ENCODE measurements at regions not wholly inside any gene's neighbourhood (a gene's known extent, or its start where the extent isn't known, plus 50 kb on each side); places are given as distances from the start of the nearest gene placed in this dataset.

DNA sequence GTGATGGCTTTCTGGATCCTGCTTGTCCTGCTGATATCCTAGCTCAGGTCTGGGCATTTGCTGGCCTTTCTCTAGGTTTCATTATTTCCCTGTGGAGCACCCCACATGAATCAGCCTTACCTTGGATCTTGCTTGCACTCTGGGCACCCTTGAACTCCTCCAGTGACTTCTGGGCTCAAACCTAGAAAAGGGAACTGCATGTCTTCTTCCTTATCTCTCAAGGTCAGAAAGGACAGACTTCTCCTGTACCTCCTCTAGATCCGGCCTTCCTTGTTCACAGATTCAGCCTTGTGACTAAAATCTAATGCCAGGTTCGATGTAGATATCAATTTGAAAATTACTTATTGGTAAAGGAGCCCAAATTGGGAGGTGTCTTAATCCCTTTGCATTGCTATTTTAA is 267.9 kb downstream of the PARP8 start:
- no peak for DNase-seq
- no peaks in the 10 kb centered on the region for H3K27me3 ChIP-seq
- TF ChIP-seq, protein P1, sequence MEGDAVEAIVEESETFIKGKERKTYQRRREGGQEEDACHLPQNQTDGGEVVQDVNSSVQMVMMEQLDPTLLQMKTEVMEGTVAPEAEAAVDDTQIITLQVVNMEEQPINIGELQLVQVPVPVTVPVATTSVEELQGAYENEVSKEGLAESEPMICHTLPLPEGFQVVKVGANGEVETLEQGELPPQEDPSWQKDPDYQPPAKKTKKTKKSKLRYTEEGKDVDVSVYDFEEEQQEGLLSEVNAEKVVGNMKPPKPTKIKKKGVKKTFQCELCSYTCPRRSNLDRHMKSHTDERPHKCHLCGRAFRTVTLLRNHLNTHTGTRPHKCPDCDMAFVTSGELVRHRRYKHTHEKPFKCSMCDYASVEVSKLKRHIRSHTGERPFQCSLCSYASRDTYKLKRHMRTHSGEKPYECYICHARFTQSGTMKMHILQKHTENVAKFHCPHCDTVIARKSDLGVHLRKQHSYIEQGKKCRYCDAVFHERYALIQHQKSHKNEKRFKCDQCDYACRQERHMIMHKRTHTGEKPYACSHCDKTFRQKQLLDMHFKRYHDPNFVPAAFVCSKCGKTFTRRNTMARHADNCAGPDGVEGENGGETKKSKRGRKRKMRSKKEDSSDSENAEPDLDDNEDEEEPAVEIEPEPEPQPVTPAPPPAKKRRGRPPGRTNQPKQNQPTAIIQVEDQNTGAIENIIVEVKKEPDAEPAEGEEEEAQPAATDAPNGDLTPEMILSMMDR (IDR thresholded peaks at IDR 0.05): no peak
- no peak for TF ChIP-seq POLR2A (IDR thresholded peaks at IDR 0.05)
- H3K4me3 ChIP-seq: no peak overlapping the region
- H3K36me3 ChIP-seq: no peaks in the 10 kb centered on the region
- H3K9me3 ChIP-seq: no peaks in the 10 kb centered on the region
- H3K4me1 ChIP-seq: no peaks in the 10 kb centered on the region
- no peak overlapping the region for H3K27ac ChIP-seq

DNA sequence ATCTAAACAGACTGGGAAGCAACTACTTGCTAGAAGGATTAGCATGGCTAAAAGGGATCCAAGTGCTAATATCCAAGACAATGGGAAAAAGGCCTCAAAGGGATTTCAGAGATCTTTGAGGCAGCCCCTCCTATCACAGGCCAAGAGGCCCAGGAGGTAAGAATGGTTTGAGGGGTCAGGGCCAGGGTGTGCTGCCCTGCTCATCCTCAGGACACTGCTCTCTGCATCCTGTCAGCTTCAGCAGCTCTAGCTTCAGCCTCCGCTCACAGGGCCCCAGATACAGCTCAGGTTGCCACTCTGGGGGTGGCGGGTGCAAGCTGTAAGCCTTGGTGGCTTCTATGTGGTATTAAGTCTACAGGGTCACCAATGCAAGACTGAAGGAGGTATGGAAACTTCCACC is 278.7 kb downstream of the PARP8 start:
- Histone ChIP-seq H3K9me3 (no peaks in the 10 kb centered on the region), H3K36me3 (no peaks in the 10 kb centered on the region), H3K4me1 (no peaks in the 10 kb centered on the region), H3K4me3 (no peak overlapping the region), H3K27ac (no peak overlapping the region), H3K27me3 (no peaks in the 10 kb centered on the region)
- TF ChIP-seq, protein P1 (IDR thresholded peaks at IDR 0.05): no peak
- no peak for TF ChIP-seq POLR2A (IDR thresholded peaks at IDR 0.05)
- DNase-seq: no peak

DNA sequence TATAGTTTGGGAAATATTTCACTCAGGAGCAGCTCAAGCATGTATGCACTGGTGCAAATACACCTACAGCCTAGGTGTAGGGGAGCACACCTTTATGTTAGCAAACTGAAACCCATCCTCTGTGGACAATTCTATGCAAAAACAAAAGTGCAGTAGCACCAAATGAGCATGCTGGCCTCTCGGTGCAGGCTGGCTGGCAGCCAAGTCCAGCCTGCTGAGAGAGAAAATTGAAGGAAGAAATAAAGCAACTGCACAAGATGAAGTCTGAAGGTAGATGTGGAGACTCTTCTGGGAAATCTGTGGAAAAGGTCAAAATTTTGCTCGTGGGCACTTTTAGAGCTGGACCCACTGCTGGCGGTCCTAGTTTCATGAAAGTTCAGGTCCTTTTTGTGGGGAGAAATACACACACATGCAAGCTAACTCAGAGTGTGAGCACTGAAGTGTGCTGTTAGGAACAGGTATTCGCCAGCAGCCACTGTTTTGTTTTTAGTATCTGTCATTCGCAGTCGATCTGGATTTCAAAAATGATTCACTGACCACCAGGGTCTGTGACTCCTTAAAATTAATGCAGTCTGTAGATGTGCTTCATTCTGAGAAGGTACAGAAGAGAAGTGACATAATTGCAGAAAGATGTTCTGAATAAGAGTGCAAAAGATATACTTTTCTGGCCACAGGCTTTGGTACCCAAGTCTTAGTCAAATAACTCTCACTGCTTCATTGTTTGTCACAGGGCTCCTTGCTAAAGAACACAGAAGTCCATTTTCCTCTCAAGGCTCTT is 281.7 kb downstream of the PARP8 start:
- Histone ChIP-seq H3K27ac (no peak overlapping the region), H3K4me3 (no peak overlapping the region), H3K4me1 (no peaks in the 10 kb centered on the region), H3K36me3 (no peaks in the 10 kb centered on the region), H3K9me3 (no peaks in the 10 kb centered on the region), H3K27me3 (no peaks in the 10 kb centered on the region)
- TF ChIP-seq, protein P1 (IDR thresholded peaks at IDR 0.05): no peak
- TF ChIP-seq POLR2A (IDR thresholded peaks at IDR 0.05): no peak
- DNase-seq: no peak

DNA sequence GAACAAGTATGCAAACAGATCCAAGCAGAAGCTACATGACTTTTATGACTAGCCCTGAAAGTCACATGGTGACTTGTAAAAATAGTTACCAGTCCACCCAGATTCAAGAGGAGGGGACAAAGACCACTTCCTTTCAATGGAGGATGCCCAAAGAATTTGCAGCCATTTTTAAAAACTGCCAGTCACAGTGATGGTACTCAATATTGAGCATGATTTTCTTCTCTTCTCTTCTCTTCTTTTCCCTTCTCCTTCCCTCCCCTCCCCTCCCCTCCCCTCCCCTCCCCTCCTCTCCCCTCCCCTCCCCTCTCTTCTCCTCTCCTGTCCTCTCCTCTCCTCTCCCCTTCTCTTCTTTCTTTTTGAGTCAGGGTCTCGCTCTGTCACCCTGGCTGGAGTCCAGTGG is 286.9 kb downstream of the PARP8 start:
- Histone ChIP-seq H3K4me3 (no peak overlapping the region), H3K27me3 (no peaks in the 10 kb centered on the region), H3K36me3 (no peaks in the 10 kb centered on the region), H3K27ac (no peak overlapping the region), H3K9me3 (no peaks in the 10 kb centered on the region), H3K4me1 (no peaks in the 10 kb centered on the region)
- TF ChIP-seq, protein P1 (IDR thresholded peaks at IDR 0.05): no peak
- no peak for TF ChIP-seq POLR2A (IDR thresholded peaks at IDR 0.05)
- DNase-seq: no peak

DNA sequence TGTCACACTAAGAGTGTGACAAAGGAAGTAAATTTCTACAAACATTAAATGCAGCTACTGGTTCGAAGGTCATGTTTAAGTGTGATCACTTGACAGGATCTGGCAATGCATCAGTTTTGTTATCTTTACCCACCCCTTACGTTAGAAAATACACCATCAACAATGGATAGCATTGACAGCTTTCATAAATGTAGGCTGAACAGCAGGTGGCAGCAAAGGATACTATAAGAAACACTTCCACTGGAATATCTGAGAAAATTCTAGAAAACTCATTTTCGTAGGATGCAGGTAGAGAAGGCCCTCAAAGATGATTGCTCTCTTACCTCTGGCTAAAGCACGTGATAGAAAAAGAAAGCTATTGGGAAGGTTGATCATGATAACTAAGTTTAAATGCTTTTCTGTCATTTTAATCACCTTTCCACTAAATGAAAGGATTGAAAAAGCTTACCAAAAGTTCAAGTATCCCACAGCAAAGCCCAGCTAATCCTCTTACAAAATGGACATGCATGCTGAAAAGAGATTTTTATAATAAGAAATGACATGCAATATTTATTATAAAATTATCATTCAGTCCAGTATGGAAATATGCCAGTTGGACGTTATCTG is 292.5 kb downstream of the PARP8 start:
- Histone ChIP-seq H3K4me3 (no peak overlapping the region), H3K4me1 (peaks cover 0 to 11% (median 2%) of the 10 kb centered on the region in 4 donors), H3K36me3 (no peaks in the 10 kb centered on the region), H3K27me3 (peaks cover 0 to 8% of the 10 kb centered on the region in 2 donors), H3K27ac (no peak overlapping the region), H3K9me3 (no peaks in the 10 kb centered on the region)
- peak in 2 of 3 donors; percentile 19 to 65 for DNase-seq
- TF ChIP-seq, protein P1 (IDR thresholded peaks at IDR 0.05): peak in 4 of 6 experiments; percentile 35 to 74 (median 70)
- no peak for TF ChIP-seq POLR2A (IDR thresholded peaks at IDR 0.05)
